ENCODE measurements at regions not wholly inside any gene's neighbourhood (a gene's known extent, or its start where the extent isn't known, plus 50 kb on each side); places are given as distances from the start of the nearest gene placed in this dataset.
"Not testable (repeated sequence)": the region's sequence is repeated elsewhere in the genome, so short reads cannot be mapped to it uniquely, and the experiment has no call there.

DNA sequence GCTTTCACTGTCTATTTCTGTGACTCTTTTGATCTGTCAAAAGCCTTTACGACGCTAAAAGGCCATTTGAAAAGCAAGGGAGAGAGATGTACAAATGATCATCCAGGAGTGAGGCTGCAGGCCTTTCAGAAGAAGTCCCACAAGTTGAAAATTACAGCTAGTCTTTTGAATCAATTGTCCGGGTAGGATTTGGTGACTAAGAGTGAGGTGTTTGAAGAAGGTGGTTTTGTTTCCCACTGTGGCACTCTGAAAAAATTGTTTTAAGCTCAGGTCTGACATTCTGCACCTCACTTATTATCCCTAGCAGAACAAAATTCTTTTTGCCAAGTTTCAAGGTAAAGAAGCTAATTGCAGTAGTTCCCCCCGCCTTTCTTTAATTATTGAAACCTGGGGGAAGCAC, 50.8 kb upstream of the TMEM108 start:
- H3K36me3 Mint-ChIP-seq = no peaks in the 10 kb centered on the region
- no peaks in the 10 kb centered on the region for H3K9me3 Mint-ChIP-seq (ENCODE audit: low read depth)
- no peak for DNase-seq
- no peaks in the 10 kb centered on the region for H3K4me1 Mint-ChIP-seq
- ATAC-seq = no peak
- no peak overlapping the region for H3K4me3 Mint-ChIP-seq
- H3K27ac Mint-ChIP-seq = no peak overlapping the region
- H3K27me3 Mint-ChIP-seq = peaks cover 6% of the 10 kb centered on the region
- CTCF ChIA-PET = no interaction called here

DNA sequence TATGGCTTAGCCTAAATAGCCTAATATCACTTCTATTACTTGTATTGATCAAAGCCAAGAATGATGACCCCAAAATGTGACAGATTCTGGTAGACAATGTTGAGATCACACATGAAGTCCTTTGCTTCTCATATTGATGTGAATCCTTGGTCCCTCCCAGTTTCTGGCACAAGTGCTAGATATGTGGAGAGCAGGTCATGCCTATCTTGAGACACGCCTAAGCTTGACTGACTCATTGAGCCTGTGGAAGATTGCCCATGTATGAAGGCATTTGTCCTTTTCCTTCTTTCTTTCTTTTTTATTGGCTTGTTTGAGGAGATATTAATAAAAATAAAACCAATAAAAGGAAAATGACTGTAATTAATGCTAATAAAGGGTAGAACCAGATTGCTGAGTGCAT, 54.0 kb upstream of the TMEM108 start:
- no peak overlapping the region for H3K27ac Mint-ChIP-seq
- no peaks in the 10 kb centered on the region for H3K4me1 Mint-ChIP-seq
- CTCF ChIA-PET = no interaction called here
- H3K9me3 Mint-ChIP-seq (ENCODE audit: low read depth) = no peaks in the 10 kb centered on the region
- no peaks in the 10 kb centered on the region for H3K36me3 Mint-ChIP-seq
- ATAC-seq (no peak), DNase-seq (no peak)
- no peak overlapping the region for H3K4me3 Mint-ChIP-seq
- H3K27me3 Mint-ChIP-seq = peaks cover 2% of the 10 kb centered on the region

DNA sequence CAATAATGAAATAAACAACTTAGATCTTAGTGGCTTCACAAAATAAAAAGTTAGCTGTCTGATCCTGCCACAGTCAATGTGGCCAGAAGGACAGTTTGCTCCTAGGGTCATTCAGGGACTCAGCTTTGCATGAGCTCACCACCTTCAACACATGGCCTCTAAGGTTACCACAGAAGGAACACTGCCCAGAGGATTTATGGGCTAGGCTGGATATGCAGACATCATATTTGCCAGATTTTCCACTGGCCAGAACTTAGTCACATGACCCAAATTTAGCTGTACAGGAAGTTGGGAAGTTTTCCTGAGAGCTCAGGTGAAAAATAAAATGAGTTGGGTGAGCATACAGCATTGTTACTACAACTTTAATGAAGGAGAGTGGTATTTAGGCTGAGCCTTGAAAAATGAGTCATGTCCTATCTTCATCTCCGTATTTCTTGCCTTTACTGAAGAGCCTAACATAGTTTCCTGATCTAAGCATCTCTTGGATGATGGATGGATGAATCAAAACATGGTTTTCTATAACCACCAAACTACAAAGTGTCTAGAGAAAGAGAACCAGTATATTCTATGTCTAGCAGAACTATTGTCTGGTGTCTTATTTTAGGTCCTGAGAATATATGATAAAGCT, 54.9 kb upstream of the TMEM108 start:
- peaks cover 2% of the 10 kb centered on the region for H3K27me3 Mint-ChIP-seq
- CTCF ChIA-PET = no interaction called here
- no peak overlapping the region for H3K4me3 Mint-ChIP-seq
- H3K4me1 Mint-ChIP-seq = no peaks in the 10 kb centered on the region
- no peak for ATAC-seq
- H3K27ac Mint-ChIP-seq = no peak overlapping the region
- H3K36me3 Mint-ChIP-seq = no peaks in the 10 kb centered on the region
- H3K9me3 Mint-ChIP-seq (ENCODE audit: low read depth) = no peaks in the 10 kb centered on the region
- no peak for DNase-seq

DNA sequence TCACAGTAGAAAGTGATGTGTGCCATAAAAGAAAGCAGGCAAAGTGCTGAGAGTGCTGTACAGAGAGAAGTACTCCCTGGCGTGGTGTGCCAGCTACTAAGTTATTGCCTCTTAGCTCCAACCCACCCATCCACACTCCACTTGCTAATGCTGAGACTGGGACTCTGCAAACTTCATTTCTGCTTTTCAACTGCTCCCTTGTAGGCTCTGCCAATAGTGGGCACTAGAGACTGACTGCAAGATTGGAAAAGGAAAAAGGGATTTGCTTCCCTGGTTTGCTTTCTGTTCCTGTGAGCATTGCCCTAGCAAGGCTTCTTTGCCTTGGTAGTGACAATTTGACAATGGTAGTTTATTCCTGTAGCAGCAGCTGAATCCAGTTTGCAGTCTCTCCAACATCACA, 56.5 kb upstream of the TMEM108 start:
- CTCF ChIA-PET = no interaction called here
- DNase-seq = no peak
- H3K4me1 Mint-ChIP-seq = no peaks in the 10 kb centered on the region
- no peak overlapping the region for H3K4me3 Mint-ChIP-seq
- no peaks in the 10 kb centered on the region for H3K9me3 Mint-ChIP-seq (ENCODE audit: low read depth)
- no peaks in the 10 kb centered on the region for H3K27me3 Mint-ChIP-seq
- no peak overlapping the region for H3K27ac Mint-ChIP-seq
- ATAC-seq = no peak
- H3K36me3 Mint-ChIP-seq = no peaks in the 10 kb centered on the region

DNA sequence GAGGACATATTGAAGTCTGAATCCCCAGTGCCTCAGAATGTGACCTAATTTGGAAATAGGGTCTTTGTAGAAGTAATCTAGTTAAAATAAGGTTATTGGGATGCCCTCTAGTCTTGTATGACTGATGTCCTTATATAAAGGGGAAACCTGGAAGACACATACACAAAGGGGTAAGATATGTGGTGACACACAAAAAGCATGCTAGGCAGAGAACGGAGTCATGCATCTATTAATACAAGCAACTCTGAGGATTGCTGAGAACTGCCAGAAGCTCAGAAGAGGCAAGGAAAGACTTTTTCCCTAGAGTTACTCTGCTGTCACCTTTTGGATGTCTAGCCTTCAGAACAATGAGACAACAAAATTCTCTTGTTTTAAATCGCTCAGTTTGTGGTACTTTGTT, 58.1 kb upstream of the TMEM108 start:
- DNase-seq (no peak), ATAC-seq (no peak)
- H3K27ac Mint-ChIP-seq = no peak overlapping the region
- no peaks in the 10 kb centered on the region for H3K27me3 Mint-ChIP-seq
- no peak overlapping the region for H3K4me3 Mint-ChIP-seq
- CTCF ChIA-PET = no interaction called here
- H3K36me3 Mint-ChIP-seq = no peaks in the 10 kb centered on the region
- H3K4me1 Mint-ChIP-seq = no peaks in the 10 kb centered on the region
- H3K9me3 Mint-ChIP-seq (ENCODE audit: low read depth) = no peaks in the 10 kb centered on the region

DNA sequence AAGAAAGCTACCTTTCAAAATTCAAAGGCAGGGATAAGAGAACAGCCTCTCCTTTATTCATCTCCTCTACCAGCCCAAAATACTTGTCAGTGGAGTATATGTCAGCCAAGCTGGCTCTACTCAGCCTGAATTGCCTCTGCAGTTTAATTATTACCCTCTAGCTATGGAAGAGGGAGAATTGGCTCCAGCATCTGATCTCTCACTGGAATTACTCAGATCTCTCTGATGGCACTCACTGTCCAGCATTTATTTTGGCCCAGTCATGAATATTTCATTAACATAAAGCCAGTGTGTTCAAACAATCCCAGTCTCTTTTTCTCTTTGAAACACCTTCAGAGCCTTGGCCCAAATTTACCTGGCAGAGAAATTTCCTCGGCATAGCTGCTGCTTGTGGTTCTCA, 58.6 kb upstream of the TMEM108 start:
- Mint-ChIP-seq H3K4me3 (no peak overlapping the region), H3K4me1 (no peaks in the 10 kb centered on the region), H3K27me3 (no peaks in the 10 kb centered on the region), H3K27ac (no peak overlapping the region), H3K36me3 (no peaks in the 10 kb centered on the region), H3K9me3 (ENCODE audit: low read depth) (no peaks in the 10 kb centered on the region)
- CTCF ChIA-PET = no interaction called here
- ATAC-seq = no peak
- DNase-seq = no peak

DNA sequence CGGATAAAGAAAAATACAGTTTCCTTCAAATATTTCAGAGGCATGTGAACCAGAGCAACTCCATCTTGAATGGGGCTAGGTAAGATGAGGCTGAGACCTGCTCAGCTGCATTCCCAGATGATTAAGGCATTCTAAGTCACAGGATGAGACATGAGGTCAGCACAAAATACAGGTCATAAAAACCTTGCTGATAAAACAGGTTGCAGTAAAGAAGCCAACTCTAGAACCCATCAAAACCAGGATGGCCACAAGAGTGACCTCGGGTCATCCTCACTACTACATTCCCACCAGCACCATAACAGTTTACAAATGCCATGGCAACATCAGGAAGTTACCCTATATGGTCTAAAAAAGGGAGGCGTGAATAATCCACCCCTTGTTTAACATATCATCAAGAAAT, 59.2 kb upstream of the TMEM108 start:
- ATAC-seq; H3K9me3 Mint-ChIP-seq (ENCODE audit: low read depth); H3K36me3 Mint-ChIP-seq; H3K27ac Mint-ChIP-seq; H3K4me3 Mint-ChIP-seq; CTCF ChIA-PET; DNase-seq; H3K27me3 Mint-ChIP-seq; H3K4me1 Mint-ChIP-seq: not testable (repeated sequence)

DNA sequence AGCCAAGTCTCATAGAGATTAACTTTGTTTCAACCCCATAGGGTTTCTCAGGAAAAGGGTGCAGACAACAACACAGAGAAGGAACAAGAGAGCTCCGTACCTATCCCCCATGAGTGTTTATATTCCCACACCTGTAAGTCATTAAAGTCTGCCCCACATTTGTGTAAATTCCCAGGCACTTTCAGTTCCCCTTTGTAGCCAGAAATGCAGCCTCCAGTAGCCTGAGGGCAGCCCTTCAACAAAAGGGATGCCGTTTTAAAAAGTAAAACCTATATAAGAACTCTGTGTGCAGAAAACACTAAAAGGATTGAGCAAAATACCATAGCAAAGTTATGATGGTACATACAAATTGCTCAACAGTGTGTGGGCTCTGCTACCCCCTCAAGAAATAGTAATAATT, 59.7 kb upstream of the TMEM108 start:
- CTCF ChIA-PET = no interaction called here
- Mint-ChIP-seq H3K27me3 (no peaks in the 10 kb centered on the region), H3K36me3 (no peaks in the 10 kb centered on the region), H3K27ac (no peak overlapping the region), H3K4me3 (no peak overlapping the region), H3K9me3 (ENCODE audit: low read depth) (no peaks in the 10 kb centered on the region), H3K4me1 (no peaks in the 10 kb centered on the region)
- DNase-seq (no peak), ATAC-seq (no peak)

DNA sequence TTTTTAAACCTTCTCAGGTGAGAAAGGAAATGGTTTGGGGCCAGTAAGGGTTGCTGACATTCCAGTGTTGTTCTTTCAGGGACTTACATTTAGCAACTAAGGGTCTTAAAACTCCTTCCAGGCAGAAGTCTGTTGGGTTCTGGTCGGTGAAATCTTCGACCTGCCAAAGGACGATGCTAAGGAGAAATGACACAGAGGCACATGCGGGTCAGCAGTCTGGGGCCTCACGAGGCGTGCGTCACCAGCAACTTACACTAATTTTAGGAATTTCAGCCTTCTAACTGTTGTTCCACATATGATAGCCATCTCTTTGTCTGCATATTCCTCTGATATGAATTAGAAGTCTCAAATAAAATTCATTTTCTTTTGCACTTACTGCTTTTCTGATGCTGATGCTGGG, 64.1 kb upstream of the TMEM108 start:
- Mint-ChIP-seq H3K4me1 (no peaks in the 10 kb centered on the region), H3K27me3 (no peaks in the 10 kb centered on the region), H3K4me3 (no peak overlapping the region), H3K9me3 (ENCODE audit: low read depth) (no peaks in the 10 kb centered on the region), H3K27ac (no peak overlapping the region), H3K36me3 (no peaks in the 10 kb centered on the region)
- CTCF ChIA-PET = no interaction called here
- no peak for ATAC-seq
- no peak for DNase-seq

DNA sequence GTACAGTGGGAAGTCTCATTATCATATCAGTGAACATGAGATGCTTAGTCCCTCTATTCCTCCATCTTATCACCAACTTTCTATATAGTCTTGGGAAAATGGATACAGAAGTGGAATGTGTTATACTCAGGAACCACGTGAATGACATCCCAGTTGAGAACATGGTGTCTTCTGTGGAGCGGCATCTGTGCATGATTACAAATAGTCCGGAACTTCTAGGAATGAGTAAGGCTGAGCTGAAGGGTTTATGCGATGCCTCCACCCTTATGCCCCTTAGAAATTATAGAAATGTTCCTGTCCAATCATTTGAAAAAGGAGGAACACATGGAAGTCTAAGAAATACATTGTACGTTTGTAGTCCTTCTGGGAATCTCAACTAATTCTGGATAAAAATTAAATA, 64.8 kb upstream of the TMEM108 start:
- CTCF ChIA-PET = no interaction called here
- no peak for ATAC-seq
- Mint-ChIP-seq H3K4me3 (no peak overlapping the region), H3K4me1 (no peaks in the 10 kb centered on the region), H3K27ac (no peak overlapping the region), H3K27me3 (no peaks in the 10 kb centered on the region), H3K36me3 (no peaks in the 10 kb centered on the region), H3K9me3 (ENCODE audit: low read depth) (no peaks in the 10 kb centered on the region)
- no peak for DNase-seq

DNA sequence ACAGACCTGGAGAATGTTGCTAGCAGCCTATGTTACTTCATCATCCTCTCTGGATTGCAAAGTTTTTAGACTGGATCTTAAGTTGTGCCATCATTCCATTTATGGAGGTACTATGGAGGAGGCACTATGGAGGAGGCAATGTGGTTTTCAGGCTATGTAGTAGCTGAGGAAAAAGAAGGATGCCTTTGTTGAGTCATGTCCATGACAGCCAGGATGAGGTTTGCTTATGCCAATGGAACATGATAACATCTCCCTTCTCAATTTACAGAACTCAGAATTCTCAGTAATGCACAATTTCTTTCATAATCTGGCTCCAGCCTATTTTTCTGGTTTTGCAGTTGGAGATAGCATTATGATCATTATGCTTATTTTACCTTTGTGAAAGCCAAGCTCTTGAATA, 65.9 kb upstream of the TMEM108 start:
- Mint-ChIP-seq H3K4me1 (no peaks in the 10 kb centered on the region), H3K4me3 (no peak overlapping the region), H3K9me3 (ENCODE audit: low read depth) (no peaks in the 10 kb centered on the region), H3K36me3 (no peaks in the 10 kb centered on the region), H3K27ac (no peak overlapping the region), H3K27me3 (no peaks in the 10 kb centered on the region)
- CTCF ChIA-PET = no interaction called here
- DNase-seq (no peak), ATAC-seq (no peak)

DNA sequence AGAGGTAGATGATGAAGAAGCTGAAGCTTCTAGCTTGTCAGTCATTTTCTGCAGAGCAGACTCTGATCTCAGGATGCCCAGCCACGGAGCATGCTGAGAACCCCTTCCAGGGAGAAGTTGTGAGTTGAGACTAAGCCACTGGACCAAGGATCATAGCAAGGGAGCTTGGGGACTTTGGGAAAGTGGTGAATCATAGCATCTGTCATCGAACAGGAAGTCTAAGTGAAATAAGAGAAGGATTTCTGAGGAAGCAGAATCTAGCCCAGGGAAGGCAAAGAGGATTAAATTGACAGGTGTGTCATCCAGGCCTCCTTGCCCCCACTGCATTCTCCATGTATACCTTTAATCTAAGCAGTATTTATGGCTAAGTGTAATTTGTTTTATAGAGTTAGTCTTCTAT, 71.8 kb upstream of the TMEM108 start:
- Mint-ChIP-seq H3K36me3 (no peaks in the 10 kb centered on the region), H3K9me3 (ENCODE audit: low read depth) (no peaks in the 10 kb centered on the region), H3K4me1 (no peaks in the 10 kb centered on the region), H3K4me3 (no peak overlapping the region), H3K27me3 (no peaks in the 10 kb centered on the region), H3K27ac (no peak overlapping the region)
- CTCF ChIA-PET = no interaction called here
- DNase-seq = no peak
- no peak for ATAC-seq

DNA sequence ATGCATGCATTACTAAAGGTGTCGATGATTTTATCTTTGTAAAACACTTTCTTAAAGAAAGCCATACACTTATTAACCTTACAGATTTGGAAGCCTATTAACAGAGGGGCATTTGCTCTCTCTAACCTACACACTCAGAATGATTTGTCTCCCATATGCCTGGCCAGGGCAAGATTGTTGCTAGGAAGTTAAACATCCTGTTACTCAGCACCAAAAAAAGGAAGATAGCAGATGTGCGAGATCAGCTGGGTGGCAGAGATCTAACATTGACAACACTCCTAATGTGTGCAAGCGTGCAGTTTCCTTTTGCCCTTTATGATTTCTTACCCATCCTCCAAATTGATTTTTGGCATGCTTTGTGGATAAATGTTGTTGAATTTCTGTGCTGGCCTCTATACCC, 73.9 kb upstream of the TMEM108 start:
- ATAC-seq = no peak
- DNase-seq = no peak
- CTCF ChIA-PET = no interaction called here
- no peak overlapping the region for H3K27ac Mint-ChIP-seq
- no peaks in the 10 kb centered on the region for H3K4me1 Mint-ChIP-seq
- H3K27me3 Mint-ChIP-seq = peaks cover 1% of the 10 kb centered on the region
- no peaks in the 10 kb centered on the region for H3K9me3 Mint-ChIP-seq (ENCODE audit: low read depth)
- no peak overlapping the region for H3K4me3 Mint-ChIP-seq
- no peaks in the 10 kb centered on the region for H3K36me3 Mint-ChIP-seq

DNA sequence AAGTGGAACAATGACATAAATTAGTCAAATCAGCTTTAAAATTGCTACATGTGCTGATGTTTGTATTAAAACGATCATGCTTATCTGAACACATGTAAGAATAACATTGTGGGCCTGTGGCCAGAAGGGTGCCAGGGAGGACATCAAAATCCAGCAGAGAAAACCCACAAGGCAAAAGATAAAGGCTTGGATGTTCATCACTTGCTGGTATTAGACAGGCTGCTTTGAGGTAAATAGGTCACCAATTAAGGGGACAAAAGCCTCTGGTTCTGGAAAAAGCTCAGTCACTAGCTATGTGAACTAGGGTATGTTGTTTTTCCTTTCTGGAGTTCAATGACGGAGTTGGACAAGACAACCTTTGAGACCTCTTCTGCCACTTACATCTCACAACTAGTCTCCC, 74.4 kb upstream of the TMEM108 start:
- ATAC-seq = no peak
- H3K4me1 Mint-ChIP-seq = no peaks in the 10 kb centered on the region
- CTCF ChIA-PET = no interaction called here

DNA sequence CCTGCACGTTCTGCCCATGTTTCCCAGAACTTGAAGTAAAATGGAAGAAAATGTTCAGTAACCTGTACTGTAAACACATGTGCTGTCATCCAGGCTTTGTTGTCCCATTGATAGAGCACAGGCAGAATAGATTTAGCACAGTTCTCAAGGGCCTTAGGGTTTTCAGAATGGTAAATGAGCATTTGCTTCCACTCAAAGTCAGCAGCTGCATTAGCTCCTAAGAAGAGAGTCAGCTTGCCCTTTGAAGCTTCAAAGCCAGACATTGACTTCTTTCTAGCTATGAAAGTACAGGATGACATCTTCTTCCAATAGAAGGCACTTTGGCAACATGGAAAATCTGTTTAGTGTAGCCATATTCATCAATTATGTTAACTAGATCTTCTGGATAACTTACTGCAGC, 76.2 kb upstream of the TMEM108 start:
- CTCF ChIA-PET = no interaction called here
- no peaks in the 10 kb centered on the region for H3K9me3 Mint-ChIP-seq (ENCODE audit: low read depth)
- no peaks in the 10 kb centered on the region for H3K36me3 Mint-ChIP-seq
- DNase-seq (no peak), ATAC-seq (no peak)
- H3K4me3 Mint-ChIP-seq = no peak overlapping the region
- H3K4me1 Mint-ChIP-seq = no peaks in the 10 kb centered on the region
- H3K27ac Mint-ChIP-seq = no peak overlapping the region
- H3K27me3 Mint-ChIP-seq = peaks cover 3% of the 10 kb centered on the region

More for the DNA sequence above, 74.4 kb upstream of the TMEM108 start:
- Mint-ChIP-seq H3K36me3 (no peaks in the 10 kb centered on the region), H3K9me3 (ENCODE audit: low read depth) (no peaks in the 10 kb centered on the region), H3K4me3 (no peak overlapping the region), H3K27me3 (peaks cover 3% of the 10 kb centered on the region), H3K27ac (no peak overlapping the region)
- no peak for DNase-seq

Data from activated CD8-positive, alpha-beta memory T cell treated with anti-CD3 and anti-CD28 coated beads, Interleukin-2, amount 10 ng/mL, durations not matched to agents 7 days and 5 days (primary cell).